SK-N-SH treated with all-trans-retinoic acid at 6 μM for 48 hours (cell line): ENCODE measurements at regions not wholly inside any gene's neighbourhood (a gene's known extent, or its start where the extent isn't known, plus 50 kb on each side); places are given as distances from the start of the nearest gene placed in this dataset.

Experiments used
- ATAC-seq: fragments of 200-7000 bp; cut with Tn5 transposase; 3 replicates; pipeline ENCODE4 v1.9.1; 2020; ENCODE audit warnings: mild to moderate bottlenecking, moderate library complexity
- ARNTL ChIP-seq: fragments of 450-650 bp; formaldehyde crosslinking; IDR thresholded peaks from 2 replicates; pipeline ENCODE4 v1.5.0; 2020; ENCODE audit warnings: low read depth, mild to moderate bottlenecking, moderate library complexity, borderline replicate concordance
- BACH2 ChIP-seq: fragments of 250-450 bp; sonication (Bioruptor Pico); IDR thresholded peaks from 2 replicates; pipeline ENCODE4 v1.9.0; 2021; ENCODE audit warnings: mild to moderate bottlenecking, borderline replicate concordance
- CREB5 ChIP-seq: fragments of 250-450 bp; sonication (Bioruptor Pico); IDR thresholded peaks from 2 replicates; pipeline ENCODE4 v1.5.1; 2020; ENCODE audit warnings: low read depth, mild to moderate bottlenecking, moderate library complexity
- CSDC2 ChIP-seq: fragments of 250-450 bp; sonication (Bioruptor Pico); IDR thresholded peaks from 2 replicates; pipeline ENCODE4 v1.5.0; 2020; ENCODE audit warnings: mild to moderate bottlenecking, moderate library complexity
- ESRRG ChIP-seq: fragments of 250-450 bp; sonication (Bioruptor Pico); IDR thresholded peaks from 2 replicates; pipeline ENCODE4 v1.6.1; 2021; ENCODE audit warnings: mild to moderate bottlenecking
- GLIS3 ChIP-seq: fragments of 250-450 bp; sonication (Bioruptor Pico); IDR thresholded peaks from 2 replicates; pipeline ENCODE4 v1.5.0; 2020; ENCODE audit warnings: mild to moderate bottlenecking, moderate library complexity
- OSR1 ChIP-seq: fragments of 250-450 bp; sonication (Bioruptor Pico); IDR thresholded peaks from 2 replicates; pipeline ENCODE4 v1.8.0; 2022; ENCODE audit warnings: moderate library complexity, mild to moderate bottlenecking, inconsistent platforms
- POU6F1 ChIP-seq: fragments of 250-450 bp; sonication (Bioruptor Pico); IDR thresholded peaks from 2 replicates; pipeline ENCODE4 v1.8.0; 2021; ENCODE audit warnings: low read depth, mild to moderate bottlenecking, moderate library complexity, borderline replicate concordance
- PPARA ChIP-seq: fragments of 250-450 bp; sonication (Bioruptor Pico); IDR thresholded peaks from 2 replicates; pipeline ENCODE4 v1.5.0; 2020; ENCODE audit warnings: mild to moderate bottlenecking, borderline replicate concordance
- SNAI2 ChIP-seq: fragments of 250-450 bp; sonication (Bioruptor Pico); IDR thresholded peaks from 2 replicates; pipeline ENCODE4 v1.5.0; 2020; ENCODE audit warnings: mild to moderate bottlenecking, moderate library complexity
- TOX ChIP-seq: fragments of 250-450 bp; sonication (Bioruptor Pico); IDR thresholded peaks from 2 replicates; pipeline ENCODE4 v1.8.0; 2021; ENCODE audit warnings: mild to moderate bottlenecking, moderate library complexity, borderline replicate concordance
- ZC3H10 ChIP-seq: fragments of 250-450 bp; sonication (Bioruptor Pico); IDR thresholded peaks from 2 replicates; pipeline ENCODE4 v1.5.1; 2021; ENCODE audit warnings: mild to moderate bottlenecking, moderate library complexity
- ZFP30 ChIP-seq: fragments of 450-650 bp; formaldehyde crosslinking; IDR thresholded peaks from 2 replicates; pipeline ENCODE4 v1.5.0; 2022; ENCODE audit warnings: mild to moderate bottlenecking, moderate library complexity
- ZNF565 ChIP-seq: fragments of 450-650 bp; formaldehyde crosslinking; conservative IDR thresholded peaks from 2 replicates; pipeline ENCODE4 v1.5.0; 2020; ENCODE audit warnings: low read depth, mild to moderate bottlenecking, moderate library complexity
- ZNF8 ChIP-seq: fragments of 450-650 bp; formaldehyde crosslinking; IDR thresholded peaks from 2 replicates; pipeline ENCODE4 v1.5.0; 2020; ENCODE audit warnings: mild to moderate bottlenecking, moderate library complexity
- TF ChIP-seq, protein P1 (sequence below): fragments of 250-450 bp; sonication (Bioruptor Pico); IDR thresholded peaks from 2 replicates; pipeline ENCODE4 v1.5.1; 2021; ENCODE audit warnings: mild to moderate bottlenecking, moderate library complexity
- TF ChIP-seq, protein P2 (sequence below): fragments of 250-450 bp; sonication (Bioruptor Pico); IDR thresholded peaks from 2 replicates; pipeline ENCODE4 v1.5.0; 2020; ENCODE audit warnings: mild to moderate bottlenecking, moderate library complexity
- TF ChIP-seq, protein P3 (sequence below): fragments of 250-450 bp; sonication (Bioruptor Pico); IDR thresholded peaks from 2 replicates; pipeline ENCODE4 v1.8.0; 2020; ENCODE audit warnings: mild to moderate bottlenecking, moderate library complexity, borderline replicate concordance

DNA sequence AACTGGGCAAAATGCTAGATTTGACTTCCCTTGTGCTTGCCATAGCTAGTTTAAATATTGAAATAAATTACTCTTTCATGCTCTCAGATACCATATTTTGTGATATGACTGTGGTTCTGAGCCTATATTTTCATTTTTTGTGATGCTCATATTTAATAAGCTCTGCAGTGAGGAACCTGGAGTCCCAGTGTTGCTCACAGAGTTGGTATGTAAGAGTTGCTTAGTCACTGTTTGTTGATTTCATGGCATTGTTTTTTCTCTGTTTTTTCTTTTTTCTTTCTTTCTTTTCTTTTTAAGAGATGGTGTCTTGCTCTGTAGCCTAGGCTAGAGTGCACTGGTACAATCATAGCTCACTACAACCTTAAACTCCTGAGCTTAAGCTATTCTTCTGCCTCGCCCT lies 750.5 kb upstream of the TMEM132C start:
- no peak for TF ChIP-seq SNAI2
- TF ChIP-seq POU6F1 (CRISPR knock-in tag): no peak
- TF ChIP-seq BACH2 (CRISPR knock-in tag): no peak
- TF ChIP-seq ZNF565 (CRISPR knock-in tag): no peak
- TF ChIP-seq PPARA (CRISPR knock-in tag): no peak
- no peak for TF ChIP-seq CSDC2 (CRISPR knock-in tag)
- no peak for TF ChIP-seq ARNTL (CRISPR knock-in tag)
- no peak for TF ChIP-seq CREB5
- TF ChIP-seq, protein P1, sequence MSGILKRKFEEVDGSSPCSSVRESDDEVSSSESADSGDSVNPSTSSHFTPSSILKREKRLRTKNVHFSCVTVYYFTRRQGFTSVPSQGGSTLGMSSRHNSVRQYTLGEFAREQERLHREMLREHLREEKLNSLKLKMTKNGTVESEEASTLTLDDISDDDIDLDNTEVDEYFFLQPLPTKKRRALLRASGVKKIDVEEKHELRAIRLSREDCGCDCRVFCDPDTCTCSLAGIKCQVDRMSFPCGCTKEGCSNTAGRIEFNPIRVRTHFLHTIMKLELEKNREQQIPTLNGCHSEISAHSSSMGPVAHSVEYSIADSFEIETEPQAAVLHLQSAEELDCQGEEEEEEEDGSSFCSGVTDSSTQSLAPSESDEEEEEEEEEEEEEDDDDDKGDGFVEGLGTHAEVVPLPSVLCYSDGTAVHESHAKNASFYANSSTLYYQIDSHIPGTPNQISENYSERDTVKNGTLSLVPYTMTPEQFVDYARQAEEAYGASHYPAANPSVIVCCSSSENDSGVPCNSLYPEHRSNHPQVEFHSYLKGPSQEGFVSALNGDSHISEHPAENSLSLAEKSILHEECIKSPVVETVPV (CRISPR knock-in tag): no peak
- TF ChIP-seq, protein P2, sequence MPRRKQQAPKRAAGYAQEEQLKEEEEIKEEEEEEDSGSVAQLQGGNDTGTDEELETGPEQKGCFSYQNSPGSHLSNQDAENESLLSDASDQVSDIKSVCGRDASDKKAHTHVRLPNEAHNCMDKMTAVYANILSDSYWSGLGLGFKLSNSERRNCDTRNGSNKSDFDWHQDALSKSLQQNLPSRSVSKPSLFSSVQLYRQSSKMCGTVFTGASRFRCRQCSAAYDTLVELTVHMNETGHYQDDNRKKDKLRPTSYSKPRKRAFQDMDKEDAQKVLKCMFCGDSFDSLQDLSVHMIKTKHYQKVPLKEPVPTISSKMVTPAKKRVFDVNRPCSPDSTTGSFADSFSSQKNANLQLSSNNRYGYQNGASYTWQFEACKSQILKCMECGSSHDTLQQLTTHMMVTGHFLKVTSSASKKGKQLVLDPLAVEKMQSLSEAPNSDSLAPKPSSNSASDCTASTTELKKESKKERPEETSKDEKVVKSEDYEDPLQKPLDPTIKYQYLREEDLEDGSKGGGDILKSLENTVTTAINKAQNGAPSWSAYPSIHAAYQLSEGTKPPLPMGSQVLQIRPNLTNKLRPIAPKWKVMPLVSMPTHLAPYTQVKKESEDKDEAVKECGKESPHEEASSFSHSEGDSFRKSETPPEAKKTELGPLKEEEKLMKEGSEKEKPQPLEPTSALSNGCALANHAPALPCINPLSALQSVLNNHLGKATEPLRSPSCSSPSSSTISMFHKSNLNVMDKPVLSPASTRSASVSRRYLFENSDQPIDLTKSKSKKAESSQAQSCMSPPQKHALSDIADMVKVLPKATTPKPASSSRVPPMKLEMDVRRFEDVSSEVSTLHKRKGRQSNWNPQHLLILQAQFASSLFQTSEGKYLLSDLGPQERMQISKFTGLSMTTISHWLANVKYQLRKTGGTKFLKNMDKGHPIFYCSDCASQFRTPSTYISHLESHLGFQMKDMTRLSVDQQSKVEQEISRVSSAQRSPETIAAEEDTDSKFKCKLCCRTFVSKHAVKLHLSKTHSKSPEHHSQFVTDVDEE (CRISPR knock-in tag): no peak
- TF ChIP-seq GLIS3: no peak
- TF ChIP-seq, protein P3, sequence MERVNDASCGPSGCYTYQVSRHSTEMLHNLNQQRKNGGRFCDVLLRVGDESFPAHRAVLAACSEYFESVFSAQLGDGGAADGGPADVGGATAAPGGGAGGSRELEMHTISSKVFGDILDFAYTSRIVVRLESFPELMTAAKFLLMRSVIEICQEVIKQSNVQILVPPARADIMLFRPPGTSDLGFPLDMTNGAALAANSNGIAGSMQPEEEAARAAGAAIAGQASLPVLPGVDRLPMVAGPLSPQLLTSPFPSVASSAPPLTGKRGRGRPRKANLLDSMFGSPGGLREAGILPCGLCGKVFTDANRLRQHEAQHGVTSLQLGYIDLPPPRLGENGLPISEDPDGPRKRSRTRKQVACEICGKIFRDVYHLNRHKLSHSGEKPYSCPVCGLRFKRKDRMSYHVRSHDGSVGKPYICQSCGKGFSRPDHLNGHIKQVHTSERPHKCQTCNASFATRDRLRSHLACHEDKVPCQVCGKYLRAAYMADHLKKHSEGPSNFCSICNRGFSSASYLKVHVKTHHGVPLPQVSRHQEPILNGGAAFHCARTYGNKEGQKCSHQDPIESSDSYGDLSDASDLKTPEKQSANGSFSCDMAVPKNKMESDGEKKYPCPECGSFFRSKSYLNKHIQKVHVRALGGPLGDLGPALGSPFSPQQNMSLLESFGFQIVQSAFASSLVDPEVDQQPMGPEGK (CRISPR knock-in tag): no peak
- no peak for TF ChIP-seq ZC3H10 (CRISPR knock-in tag)
- no peak for TF ChIP-seq TOX (CRISPR knock-in tag)
- no peak for TF ChIP-seq ZFP30 (CRISPR knock-in tag)
- TF ChIP-seq ESRRG (CRISPR knock-in tag): no peak
- no peak for ATAC-seq

- TF ChIP-seq SNAI2: no peak
- TF ChIP-seq, protein P1 (CRISPR knock-in tag): no peak
- no peak for TF ChIP-seq ZNF8 (CRISPR knock-in tag)
- TF ChIP-seq BACH2 (CRISPR knock-in tag): no peak
- TF ChIP-seq ZC3H10 (CRISPR knock-in tag): no peak
- TF ChIP-seq, protein P3 (CRISPR knock-in tag): no peak
- no peak for TF ChIP-seq OSR1
- no peak for ATAC-seq
These were observed 747.2 kb upstream of the TMEM132C start for GRCh38 chr12:127519779-127520178.
